Left lung (tissue), 4 donors: ENCODE measurements at regions not wholly inside any gene's neighbourhood (a gene's known extent, or its start where the extent isn't known, plus 50 kb on each side); places are given as distances from the start of the nearest gene placed in this dataset.

Experiments
- ATAC-seq: fragments of 200-7000 bp; cut with Tn5 transposase; one replicate; pipeline ENCODE4 v1.9.1; 2020; ENCODE audit warnings: moderate library complexity
- DNase-seq, 4 donors: peaks; one replicate each; pipeline ENCODE4 v3.0.0-alpha.2; 2013 to 2020
- H3K27ac ChIP-seq, 2 donors: fragments of 200-600 bp; sonication (generic) in 1 of 2; one replicate each; pipeline versions ENCODE4 v1.5.0 to v1.8.0; 2020 to 2021
- H3K27me3 ChIP-seq, 2 donors: fragments of 200-600 bp; sonication (generic) in 1 of 2; one replicate each; pipeline versions ENCODE4 v1.5.0 to v1.8.0; 2020 to 2021
- H3K36me3 ChIP-seq, 2 donors: fragments of 200-600 bp; sonication (generic) in 1 of 2; one replicate each; pipeline versions ENCODE4 v1.5.0 to v1.8.0; 2020 to 2021
- H3K4me1 ChIP-seq, 2 donors: fragments of 200-600 bp; one replicate each; pipeline ENCODE4 v1.8.0; 2021
- H3K4me3 ChIP-seq, 2 donors: fragments of 200-600 bp; sonication (generic) in 1 of 2; one replicate each; pipeline versions ENCODE4 v1.5.0 to v1.8.0; 2020 to 2021; ENCODE audit warnings: mild to moderate bottlenecking in 1 of 2
- H3K9me3 ChIP-seq, 2 donors: fragments of 200-600 bp; sonication (generic) in 1 of 2; one replicate each; pipeline versions ENCODE4 v1.5.0 to v1.8.0; 2020 to 2021
- CTCF ChIP-seq, 2 donors: fragments of 200-600 bp; sonication (generic) in 1 of 2; IDR thresholded peaks; one replicate each; pipeline versions ENCODE4 v1.5.0 to v1.8.0; 2021; ENCODE audit warnings: antibody characterized with exemption in 2 of 2
- intact Hi-C, 2 donors: fragments of 100-400 bp; cut with DNase I; formaldehyde crosslinking; loops; one replicate each; pipeline versions ENCODE4 v1.11.2 to v1.14.2; 2022
- donor health status: DM: no; HTN: yes; CAD: no.
- donor health status: DM: no; HTN: no; CAD: no.

GRCh38 chr1:191963781-191964455 lies 194.3 kb upstream of the RGS18 start:
- H3K36me3 ChIP-seq, result no peaks in the 10 kb centered on the region
- no peaks in the 10 kb centered on the region for H3K27me3 ChIP-seq
- TF ChIP-seq CTCF (IDR thresholded peaks at IDR 0.05), result no peak
- no peaks in the 10 kb centered on the region for H3K9me3 ChIP-seq
- H3K4me3 ChIP-seq, result no peak overlapping the region
- H3K4me1 ChIP-seq, result no peaks in the 10 kb centered on the region
- DNase-seq (peak in 1 of 4 donors; percentile 5), ATAC-seq (no peak)
- intact Hi-C loops, result no loop called here
- no peak overlapping the region for H3K27ac ChIP-seq

- no peaks in the 10 kb centered on the region for H3K36me3 ChIP-seq
- intact Hi-C loops, result no loop called here
- no peak for TF ChIP-seq CTCF (IDR thresholded peaks at IDR 0.05)
- H3K4me3 ChIP-seq, result no peak overlapping the region
- no peak for DNase-seq
- no peaks in the 10 kb centered on the region for H3K4me1 ChIP-seq
- H3K27me3 ChIP-seq, result no peaks in the 10 kb centered on the region
- H3K27ac ChIP-seq, result no peak overlapping the region
- H3K9me3 ChIP-seq, result no peaks in the 10 kb centered on the region
- no peak for ATAC-seq
Measured at GRCh38 chr1:191969290-191969689, 189.0 kb upstream of the RGS18 start.

- DNase-seq (no peak), ATAC-seq (no peak)
- no peaks in the 10 kb centered on the region for H3K9me3 ChIP-seq
- no peak overlapping the region for H3K27ac ChIP-seq
- H3K36me3 ChIP-seq, result no peaks in the 10 kb centered on the region
- no peak overlapping the region for H3K4me3 ChIP-seq
- H3K27me3 ChIP-seq, result no peaks in the 10 kb centered on the region
- TF ChIP-seq CTCF (IDR thresholded peaks at IDR 0.05), result no peak
- H3K4me1 ChIP-seq, result no peaks in the 10 kb centered on the region
- intact Hi-C loops, result no loop called here
Measured at GRCh38 chr1:191970116-191970515, 188.1 kb upstream of the RGS18 start.

GRCh38 chr1:191971447-191971846 lies 186.8 kb upstream of the RGS18 start:
- no peaks in the 10 kb centered on the region for H3K4me1 ChIP-seq
- H3K9me3 ChIP-seq, result no peaks in the 10 kb centered on the region
- intact Hi-C loops, result no loop called here
- no peaks in the 10 kb centered on the region for H3K36me3 ChIP-seq
- no peaks in the 10 kb centered on the region for H3K27me3 ChIP-seq
- DNase-seq (no peak), ATAC-seq (no peak)
- TF ChIP-seq CTCF (IDR thresholded peaks at IDR 0.05), result no peak
- H3K4me3 ChIP-seq, result no peak overlapping the region
- no peak overlapping the region for H3K27ac ChIP-seq

- no peak for TF ChIP-seq CTCF (IDR thresholded peaks at IDR 0.05)
- no peak for ATAC-seq
- intact Hi-C loops, result no loop called here
Measured at GRCh38 chr1:191974004-191974403, 184.3 kb upstream of the RGS18 start.

More at GRCh38 chr1:191974004-191974403, 184.3 kb upstream of the RGS18 start:
- DNase-seq, result no peak
- Histone ChIP-seq H3K27ac (no peak overlapping the region), H3K4me1 (no peaks in the 10 kb centered on the region), H3K4me3 (no peak overlapping the region), H3K9me3 (no peaks in the 10 kb centered on the region), H3K27me3 (no peaks in the 10 kb centered on the region), H3K36me3 (no peaks in the 10 kb centered on the region)
